ACHN (cell line): ENCODE measurements at regions not wholly inside any gene's neighbourhood (a gene's known extent, or its start where the extent isn't known, plus 50 kb on each side); places are given as distances from the start of the nearest gene placed in this dataset.
A peak's percentile ranks its signal among the peaks of the same experiment; 100 is the strongest.

Experiments used
- DNase-seq: peaks from one replicate; pipeline ENCODE4 v3.0.0-alpha.2; 2015
- in situ Hi-C: cut with HindIII; loops from 2 replicates; pipeline ENCODE4 v1.10.0; 2017; ENCODE audit warnings: low sequenced_read_pairs, low pct_ligation_motif_present, low pct_unique_long_range_greater_than_20kb

- in situ Hi-C loops = no loop called here
Observed at GRCh38 chr2:81097361-81097760, 792.8 kb upstream of the LRRTM1 start.

GRCh38 chr2:81093031-81093430, 788.5 kb upstream of the LRRTM1 start:
- no peak for DNase-seq

More at GRCh38 chr2:81097361-81097760, 792.8 kb upstream of the LRRTM1 start:
- DNase-seq = no peak

GRCh38 chr2:81087646-81088045, 783.1 kb upstream of the LRRTM1 start:
- DNase-seq = no peak
- in situ Hi-C loops = no loop called here

More at GRCh38 chr2:81093031-81093430, 788.5 kb upstream of the LRRTM1 start:
- in situ Hi-C loops = no loop called here

GRCh38 chr2:81084101-81084500, 779.5 kb upstream of the LRRTM1 start:
- in situ Hi-C loops = no loop called here
- peak; percentile 31 for DNase-seq

GRCh38 chr2:81078631-81079030, 774.1 kb upstream of the LRRTM1 start:
- no peak for DNase-seq
- in situ Hi-C loops = no loop called here

GRCh38 chr2:81078102-81078501, 773.5 kb upstream of the LRRTM1 start:
- in situ Hi-C loops = no loop called here
- DNase-seq = no peak

GRCh38 chr2:81077396-81077795, 772.8 kb upstream of the LRRTM1 start:
- no peak for DNase-seq
- in situ Hi-C loops = no loop called here

- in situ Hi-C loops = no loop called here
- DNase-seq = no peak
Observed at GRCh38 chr2:81073412-81073811, 768.9 kb upstream of the LRRTM1 start.

GRCh38 chr2:81068144-81068543, 763.6 kb upstream of the LRRTM1 start:
- in situ Hi-C loops = no loop called here
- DNase-seq = no peak

GRCh38 chr2:81061016-81061415, 756.5 kb upstream of the LRRTM1 start:
- in situ Hi-C loops = no loop called here
- DNase-seq = no peak

GRCh38 chr2:81050580-81051095, 746.1 kb upstream of the LRRTM1 start:
- in situ Hi-C loops = no loop called here
- DNase-seq = no peak

- no peak for DNase-seq
- in situ Hi-C loops = no loop called here
Observed at GRCh38 chr2:81043681-81044080, 739.1 kb upstream of the LRRTM1 start.

GRCh38 chr2:81007104-81007503, 702.6 kb upstream of the LRRTM1 start:
- DNase-seq = peak; percentile 2
- in situ Hi-C loops = no loop called here

- no peak for DNase-seq
- in situ Hi-C loops = no loop called here
Observed at GRCh38 chr2:81002906-81003305, 698.4 kb upstream of the LRRTM1 start.

GRCh38 chr2:80987466-80987865, 682.9 kb upstream of the LRRTM1 start:
- in situ Hi-C loops = no loop called here
- no peak for DNase-seq

- in situ Hi-C loops = no loop called here
- no peak for DNase-seq
Observed at GRCh38 chr2:80969900-80970299, 665.3 kb upstream of the LRRTM1 start.

GRCh38 chr2:80968450-80968849, 663.9 kb upstream of the LRRTM1 start:
- in situ Hi-C loops = no loop called here

GRCh38 chr2:80947601-80948130, 643.1 kb upstream of the LRRTM1 start:
- DNase-seq = no peak
- in situ Hi-C loops = no loop called here

More at GRCh38 chr2:80968450-80968849, 663.9 kb upstream of the LRRTM1 start:
- DNase-seq = no peak

- no peak for DNase-seq
- in situ Hi-C loops = no loop called here
Observed at GRCh38 chr2:80943487-80943886, 638.9 kb upstream of the LRRTM1 start.

- no peak for DNase-seq
- in situ Hi-C loops = no loop called here
Observed at GRCh38 chr2:80942766-80943165, 638.2 kb upstream of the LRRTM1 start.

GRCh38 chr2:80938463-80938862, 633.9 kb upstream of the LRRTM1 start:
- no peak for DNase-seq
- in situ Hi-C loops = no loop called here
